ENCODE measurements at regions not wholly inside any gene's neighbourhood (a gene's known extent, or its start where the extent isn't known, plus 50 kb on each side); places are given as distances from the start of the nearest gene placed in this dataset.

GRCh38 chr2:117087535-117088291 lies 726.8 kb upstream of the DDX18 start:
- no peak for TF ChIP-seq CTCF (IDR thresholded peaks at IDR 0.05; ENCODE audit: low read depth, low read length)
- H3K4me3 ChIP-seq (replicated peaks in 1 of 2; ENCODE audit: low read depth in 2 of 2, low read length in 2 of 2) = no peak overlapping the region
- no peak for DNase-seq (ENCODE audit: low read depth in 2 of 2)

- H3K4me3 ChIP-seq (replicated peaks in 1 of 2; ENCODE audit: low read depth in 2 of 2, low read length in 2 of 2) = no peak overlapping the region
- no peak for DNase-seq (ENCODE audit: low read depth in 2 of 2)
- no peak for TF ChIP-seq CTCF (IDR thresholded peaks at IDR 0.05; ENCODE audit: low read depth, low read length)
These were observed 723.3 kb upstream of the DDX18 start for GRCh38 chr2:117091041-117091837.

- TF ChIP-seq CTCF (IDR thresholded peaks at IDR 0.05; ENCODE audit: low read depth, low read length) = no peak
- DNase-seq (ENCODE audit: low read depth in 2 of 2) = no peak
- H3K4me3 ChIP-seq (replicated peaks in 1 of 2; ENCODE audit: low read depth in 2 of 2, low read length in 2 of 2) = no peak overlapping the region
These were observed 712.9 kb upstream of the DDX18 start for GRCh38 chr2:117101613-117102012.

GRCh38 chr2:117108741-117109267 lies 705.7 kb upstream of the DDX18 start:
- no peak overlapping the region for H3K4me3 ChIP-seq (replicated peaks in 1 of 2; ENCODE audit: low read depth in 2 of 2, low read length in 2 of 2)
- no peak for DNase-seq (ENCODE audit: low read depth in 2 of 2)
- TF ChIP-seq CTCF (IDR thresholded peaks at IDR 0.05; ENCODE audit: low read depth, low read length) = no peak

- no peak for TF ChIP-seq CTCF (IDR thresholded peaks at IDR 0.05; ENCODE audit: low read depth, low read length)
- H3K4me3 ChIP-seq (replicated peaks in 1 of 2; ENCODE audit: low read depth in 2 of 2, low read length in 2 of 2) = no peak overlapping the region
- DNase-seq (ENCODE audit: low read depth in 2 of 2) = no peak
These were observed 695.5 kb upstream of the DDX18 start for GRCh38 chr2:117118994-117119393.

- H3K4me3 ChIP-seq (replicated peaks in 1 of 2; ENCODE audit: low read depth in 2 of 2, low read length in 2 of 2) = no peak overlapping the region
- DNase-seq (ENCODE audit: low read depth in 2 of 2) = no peak
- TF ChIP-seq CTCF (IDR thresholded peaks at IDR 0.05; ENCODE audit: low read depth, low read length) = no peak
These were observed 691.1 kb upstream of the DDX18 start for GRCh38 chr2:117123362-117123761.

Data from cardiac fibroblast (primary cell).